Stomach (tissue), 4 donors: ENCODE measurements at regions not wholly inside any gene's neighbourhood (a gene's known extent, or its start where the extent isn't known, plus 50 kb on each side); places are given as distances from the start of the nearest gene placed in this dataset.

Source experiments
- EP300 ChIP-seq: sonication (generic); formaldehyde crosslinking; IDR thresholded peaks from one replicate; pipeline ENCODE4 v1.6.1; 2017; ENCODE audit warnings: antibody characterized with exemption
- POLR2A ChIP-seq, 4 donors: fragments of 450-650 bp; IDR thresholded peaks; one replicate each; pipeline ENCODE4 v1.6.1; 2016; ENCODE audit warnings: antibody characterized with exemption in 4 of 4, control low read depth in 2 of 4, mild to moderate bottlenecking in 1 of 4, moderate library complexity in 1 of 4
- TF ChIP-seq, protein P1 (sequence below), 7 experiments: fragments of 450-650 bp in 4 of 7; fragments of 200-600 bp in 3 of 7; sonication (generic) in 3 of 7; IDR thresholded peaks; one replicate each; pipeline ENCODE4 v1.5.1; 2016 to 2019; ENCODE audit warnings: antibody characterized with exemption in 7 of 7, control low read depth in 2 of 7, mild to moderate bottlenecking in 1 of 7

DNA sequence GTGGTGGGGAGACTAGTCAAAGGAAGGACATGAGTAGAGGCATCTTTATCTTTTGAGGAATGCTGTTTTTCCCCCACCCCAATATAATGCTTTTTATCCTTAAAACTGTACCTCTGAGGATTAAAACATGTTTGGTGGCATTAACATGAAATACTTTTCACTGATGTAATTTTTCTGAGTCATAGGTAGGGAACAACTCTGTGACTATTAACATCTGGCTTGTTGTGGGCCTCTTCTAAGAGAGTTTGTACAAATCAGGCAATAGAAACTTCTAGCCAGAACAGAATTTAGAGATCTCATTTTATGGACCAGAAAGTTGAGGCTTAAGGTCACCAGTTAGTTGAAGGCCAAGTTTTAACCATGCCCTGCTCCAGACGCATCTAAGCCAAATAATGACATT, 207.6 kb downstream of the SOX3 start:
- TF ChIP-seq EP300 (no peak), POLR2A (IDR thresholded peaks at IDR 0.05) (no peak)
- TF ChIP-seq, protein P1, sequence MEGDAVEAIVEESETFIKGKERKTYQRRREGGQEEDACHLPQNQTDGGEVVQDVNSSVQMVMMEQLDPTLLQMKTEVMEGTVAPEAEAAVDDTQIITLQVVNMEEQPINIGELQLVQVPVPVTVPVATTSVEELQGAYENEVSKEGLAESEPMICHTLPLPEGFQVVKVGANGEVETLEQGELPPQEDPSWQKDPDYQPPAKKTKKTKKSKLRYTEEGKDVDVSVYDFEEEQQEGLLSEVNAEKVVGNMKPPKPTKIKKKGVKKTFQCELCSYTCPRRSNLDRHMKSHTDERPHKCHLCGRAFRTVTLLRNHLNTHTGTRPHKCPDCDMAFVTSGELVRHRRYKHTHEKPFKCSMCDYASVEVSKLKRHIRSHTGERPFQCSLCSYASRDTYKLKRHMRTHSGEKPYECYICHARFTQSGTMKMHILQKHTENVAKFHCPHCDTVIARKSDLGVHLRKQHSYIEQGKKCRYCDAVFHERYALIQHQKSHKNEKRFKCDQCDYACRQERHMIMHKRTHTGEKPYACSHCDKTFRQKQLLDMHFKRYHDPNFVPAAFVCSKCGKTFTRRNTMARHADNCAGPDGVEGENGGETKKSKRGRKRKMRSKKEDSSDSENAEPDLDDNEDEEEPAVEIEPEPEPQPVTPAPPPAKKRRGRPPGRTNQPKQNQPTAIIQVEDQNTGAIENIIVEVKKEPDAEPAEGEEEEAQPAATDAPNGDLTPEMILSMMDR (IDR thresholded peaks at IDR 0.05): no peak
